Osteoblast (primary cell): ENCODE measurements at regions not wholly inside any gene's neighbourhood (a gene's known extent, or its start where the extent isn't known, plus 50 kb on each side); places are given as distances from the start of the nearest gene placed in this dataset.

Source experiments
- DNase-seq: peaks from one replicate; pipeline ENCODE4 v3.0.0; 2011; ENCODE audit warnings: low spot score, mixed read lengths; ENCODE audit not compliant: insufficient read length; ENCODE audit errors: missing footprints
- H2AFZ ChIP-seq: 2 replicates; pipeline ENCODE4 v1.6.0; 2011; ENCODE audit warnings: mild to moderate bottlenecking, low read length
- H3K27ac ChIP-seq: 2 replicates; pipeline ENCODE4 v1.5.1; 2011; ENCODE audit warnings: mild to moderate bottlenecking, low read depth, low read length, moderate library complexity
- H3K27me3 ChIP-seq: 2 replicates; pipeline ENCODE4 v1.6.0; 2012; ENCODE audit warnings: mild to moderate bottlenecking, control low read depth, inconsistent platforms, low read length, moderate library complexity; ENCODE audit not compliant: insufficient read depth
- H3K36me3 ChIP-seq: 2 replicates; pipeline ENCODE4 v1.5.1; 2011; ENCODE audit warnings: mild to moderate bottlenecking, low read length, control low read depth, moderate library complexity; ENCODE audit not compliant: insufficient read depth
- H3K4me1 ChIP-seq: 2 replicates; pipeline ENCODE4 v1.5.1; 2011; ENCODE audit warnings: mild to moderate bottlenecking, low read length, control low read depth, moderate library complexity; ENCODE audit not compliant: insufficient read depth
- H3K4me2 ChIP-seq: 2 replicates; pipeline ENCODE4 v1.6.0; 2011; ENCODE audit warnings: mild to moderate bottlenecking, low read length; ENCODE audit not compliant: insufficient read depth
- H3K4me3 ChIP-seq: fragments of 200-600 bp; sonication (generic); 3 replicates; pipeline ENCODE4 v1.5.1; 2012; ENCODE audit warnings: mild to moderate bottlenecking, low read length, inconsistent platforms; ENCODE audit not compliant: insufficient read depth
- H3K79me2 ChIP-seq: 2 replicates; pipeline ENCODE4 v1.6.0; 2012; ENCODE audit warnings: mild to moderate bottlenecking, low read length, control low read depth, inconsistent platforms; ENCODE audit not compliant: insufficient read depth
- H3K9me3 ChIP-seq: 2 replicates; pipeline ENCODE4 v1.5.1; 2011; ENCODE audit warnings: low read depth, low read length, control low read depth
- H4K20me1 ChIP-seq: 2 replicates; pipeline ENCODE4 v1.6.0; 2012; ENCODE audit warnings: mild to moderate bottlenecking, low read length, control low read depth; ENCODE audit not compliant: insufficient read depth
- CTCF ChIP-seq: IDR thresholded peaks from 2 replicates; pipeline ENCODE4 v1.5.1; 2011; ENCODE audit warnings: mild to moderate bottlenecking, low read depth, low read length, moderate library complexity; ENCODE audit errors: extremely low read depth

GRCh38 chr11:116114198-116114651 is 610.0 kb upstream of the CADM1 start:
- Histone ChIP-seq H4K20me1 (no peaks in the 10 kb centered on the region), H3K36me3 (no peaks in the 10 kb centered on the region), H2AFZ (no peak overlapping the region), H3K27me3 (no peaks in the 10 kb centered on the region), H3K79me2 (no peaks in the 10 kb centered on the region), H3K4me3 (no peak overlapping the region), H3K27ac (no peak overlapping the region), H3K9me3 (no peaks in the 10 kb centered on the region), H3K4me1 (no peaks in the 10 kb centered on the region), H3K4me2 (no peak overlapping the region)
- TF ChIP-seq CTCF: no peak
- no peak for DNase-seq

- Histone ChIP-seq H3K27me3 (no peaks in the 10 kb centered on the region), H3K27ac (no peak overlapping the region), H3K36me3 (no peaks in the 10 kb centered on the region), H2AFZ (no peak overlapping the region), H3K79me2 (no peaks in the 10 kb centered on the region), H3K4me1 (no peaks in the 10 kb centered on the region), H3K4me2 (no peak overlapping the region), H4K20me1 (no peaks in the 10 kb centered on the region), H3K4me3 (no peak overlapping the region), H3K9me3 (no peaks in the 10 kb centered on the region)
- no peak for TF ChIP-seq CTCF
- no peak for DNase-seq
These were observed 608.1 kb upstream of the CADM1 start for GRCh38 chr11:116112087-116112935.

GRCh38 chr11:116111546-116111945 is 607.3 kb upstream of the CADM1 start:
- Histone ChIP-seq H4K20me1 (no peaks in the 10 kb centered on the region), H3K9me3 (no peaks in the 10 kb centered on the region), H3K4me2 (no peak overlapping the region), H3K79me2 (no peaks in the 10 kb centered on the region), H3K4me1 (no peaks in the 10 kb centered on the region), H3K4me3 (no peak overlapping the region), H3K36me3 (no peaks in the 10 kb centered on the region), H3K27ac (no peak overlapping the region), H2AFZ (no peak overlapping the region), H3K27me3 (no peaks in the 10 kb centered on the region)
- TF ChIP-seq CTCF: no peak
- no peak for DNase-seq

- no peaks in the 10 kb centered on the region for H3K9me3 ChIP-seq
- TF ChIP-seq CTCF: no peak
- H3K4me3 ChIP-seq: no peak overlapping the region
- H3K4me1 ChIP-seq: no peaks in the 10 kb centered on the region
- no peaks in the 10 kb centered on the region for H3K36me3 ChIP-seq
- DNase-seq: no peak
- H3K4me2 ChIP-seq: no peak overlapping the region
- no peak overlapping the region for H3K27ac ChIP-seq
- no peaks in the 10 kb centered on the region for H4K20me1 ChIP-seq
- H2AFZ ChIP-seq: no peak overlapping the region
- no peaks in the 10 kb centered on the region for H3K27me3 ChIP-seq
- no peaks in the 10 kb centered on the region for H3K79me2 ChIP-seq
These were observed 606.6 kb upstream of the CADM1 start for GRCh38 chr11:116110802-116111201.
